MCF 10A (cell line): ENCODE measurements at regions not wholly inside any gene's neighbourhood (a gene's known extent, or its start where the extent isn't known, plus 50 kb on each side); places are given as distances from the start of the nearest gene placed in this dataset.

Experiments used
- BruUV-seq: library from RNA; stranded (reverse); fragments of 400-500 nt; replicated peaks from 2 replicates; lab custom pipeline; 2021; lab: Mats Ljungman, UMichigan
- CTCF ChIA-PET: fragments of 300-600 bp; sonication (Branson Sonifier 250); formaldehyde crosslinking; extraction: SDS; loops from one replicate; lab custom pipeline; 2021; ENCODE audit warnings: antibody characterized with exemption, inconsistent platforms; lab: Yijun Ruan, JAX
- POLR2A ChIA-PET: fragments of 300-600, 350-650 bp; sonication (Branson Sonifier 250); formaldehyde crosslinking; extraction: SDS; loops from one replicate; lab custom pipeline; 2020; ENCODE audit warnings: antibody characterized with exemption, inconsistent platforms; lab: Yijun Ruan, JAX
- DNase-seq: peaks from one replicate; pipeline ENCODE4 v3.0.0-alpha.2; 2018; ENCODE audit not compliant: unreplicated experiment
- H3K27ac Mint-ChIP-seq: one replicate; pipeline ENCODE4 v1.8.0; 2022; ENCODE audit warnings: mild to moderate bottlenecking, low read depth, mixed read lengths; ENCODE audit not compliant: unreplicated experiment
- H3K27me3 Mint-ChIP-seq: one replicate; pipeline ENCODE4 v1.8.0; 2022; ENCODE audit warnings: mixed read lengths; ENCODE audit not compliant: insufficient read depth, unreplicated experiment
- H3K36me3 Mint-ChIP-seq: one replicate; pipeline ENCODE4 v1.8.0; 2022; ENCODE audit warnings: mild to moderate bottlenecking, moderate library complexity, mixed read lengths; ENCODE audit not compliant: insufficient read depth, unreplicated experiment
- H3K4me1 Mint-ChIP-seq: one replicate; pipeline ENCODE4 v1.8.0; 2022; ENCODE audit warnings: mixed read lengths; ENCODE audit not compliant: insufficient read depth, unreplicated experiment
- H3K4me3 Mint-ChIP-seq: one replicate; pipeline ENCODE4 v1.8.0; 2022; ENCODE audit warnings: mild to moderate bottlenecking, moderate library complexity, mixed read lengths; ENCODE audit not compliant: unreplicated experiment
- H3K9me3 Mint-ChIP-seq: one replicate; pipeline ENCODE4 v1.8.0; 2022; ENCODE audit warnings: mixed read lengths; ENCODE audit not compliant: unreplicated experiment
- intact Hi-C: fragments of 100-400 bp; cut with micrococcal nuclease; formaldehyde crosslinking; loops from 2 replicates; pipeline ENCODE4 v1.14.1; 2022
- TF ChIP-seq, protein P1 (sequence below): fragments of 200-600 bp; IDR thresholded peaks from one replicate; pipeline ENCODE4 v1.8.0; 2022; ENCODE audit warnings: antibody characterized with exemption, mild to moderate bottlenecking; ENCODE audit not compliant: unreplicated experiment

DNA sequence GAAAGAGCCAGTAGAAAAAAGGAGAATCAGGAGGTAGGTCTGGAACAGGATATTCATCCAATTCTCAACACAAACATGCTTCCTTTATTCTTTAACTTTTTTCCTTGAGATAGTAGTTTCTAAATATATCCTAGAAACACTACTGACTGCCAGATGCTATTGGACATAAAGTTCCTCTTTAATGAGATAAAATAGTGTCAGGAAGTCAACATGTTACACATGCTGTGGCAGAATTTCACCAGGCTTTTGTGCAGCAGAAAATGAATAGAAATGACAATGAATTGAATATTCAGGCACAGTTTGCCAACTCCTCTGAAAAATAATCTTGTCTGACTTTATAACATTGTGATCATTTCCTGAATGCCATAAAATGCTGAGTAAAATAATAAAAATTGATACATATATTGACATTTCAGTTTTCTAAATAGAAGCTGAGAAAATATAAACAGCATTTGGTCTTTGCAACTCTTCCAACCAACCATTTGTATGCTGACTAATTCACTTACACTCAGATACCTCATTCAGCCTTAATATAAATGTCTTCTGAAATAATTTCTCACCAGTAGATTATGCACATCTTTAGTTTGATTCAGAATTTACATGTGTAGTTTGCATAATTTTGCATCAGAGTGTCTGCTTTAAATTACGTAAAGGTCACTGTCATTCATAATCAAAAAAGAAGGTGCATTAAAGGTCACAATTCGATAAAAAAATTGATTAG, 486.1 kb upstream of the ADGRL2 start:
- ChIA-PET CTCF (no interaction called here), POLR2A (no interaction called here)
- Mint-ChIP-seq H3K27ac (no peak overlapping the region), H3K4me3 (no peak overlapping the region), H3K36me3 (no peaks in the 10 kb centered on the region), H3K27me3 (no peaks in the 10 kb centered on the region), H3K9me3 (no peaks in the 10 kb centered on the region), H3K4me1 (no peaks in the 10 kb centered on the region)
- intact Hi-C loops: no loop called here
- BruUV-seq: no TSS peak
- DNase-seq: no peak
- TF ChIP-seq, protein P1, sequence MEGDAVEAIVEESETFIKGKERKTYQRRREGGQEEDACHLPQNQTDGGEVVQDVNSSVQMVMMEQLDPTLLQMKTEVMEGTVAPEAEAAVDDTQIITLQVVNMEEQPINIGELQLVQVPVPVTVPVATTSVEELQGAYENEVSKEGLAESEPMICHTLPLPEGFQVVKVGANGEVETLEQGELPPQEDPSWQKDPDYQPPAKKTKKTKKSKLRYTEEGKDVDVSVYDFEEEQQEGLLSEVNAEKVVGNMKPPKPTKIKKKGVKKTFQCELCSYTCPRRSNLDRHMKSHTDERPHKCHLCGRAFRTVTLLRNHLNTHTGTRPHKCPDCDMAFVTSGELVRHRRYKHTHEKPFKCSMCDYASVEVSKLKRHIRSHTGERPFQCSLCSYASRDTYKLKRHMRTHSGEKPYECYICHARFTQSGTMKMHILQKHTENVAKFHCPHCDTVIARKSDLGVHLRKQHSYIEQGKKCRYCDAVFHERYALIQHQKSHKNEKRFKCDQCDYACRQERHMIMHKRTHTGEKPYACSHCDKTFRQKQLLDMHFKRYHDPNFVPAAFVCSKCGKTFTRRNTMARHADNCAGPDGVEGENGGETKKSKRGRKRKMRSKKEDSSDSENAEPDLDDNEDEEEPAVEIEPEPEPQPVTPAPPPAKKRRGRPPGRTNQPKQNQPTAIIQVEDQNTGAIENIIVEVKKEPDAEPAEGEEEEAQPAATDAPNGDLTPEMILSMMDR: no peak

- H3K4me1 Mint-ChIP-seq: no peaks in the 10 kb centered on the region
- no peak overlapping the region for H3K4me3 Mint-ChIP-seq
- no peaks in the 10 kb centered on the region for H3K9me3 Mint-ChIP-seq
- TF ChIP-seq, protein P1: no peak
- no peak overlapping the region for H3K27ac Mint-ChIP-seq
- no peaks in the 10 kb centered on the region for H3K27me3 Mint-ChIP-seq
- ChIA-PET POLR2A (no interaction called here), CTCF (no interaction called here)
- no peak for DNase-seq
- H3K36me3 Mint-ChIP-seq: no peaks in the 10 kb centered on the region
- no TSS peak for BruUV-seq
- intact Hi-C loops: no loop called here
These were observed 487.4 kb upstream of the ADGRL2 start for GRCh38 chr1:81313289-81313688.

- Mint-ChIP-seq H3K36me3 (no peaks in the 10 kb centered on the region), H3K27me3 (no peaks in the 10 kb centered on the region), H3K27ac (no peak overlapping the region), H3K9me3 (no peaks in the 10 kb centered on the region), H3K4me1 (no peaks in the 10 kb centered on the region), H3K4me3 (no peak overlapping the region)
- TF ChIP-seq, protein P1: no peak
- CTCF ChIA-PET: interaction anchor here (0.6 kb wide), 1 partner anchor 604 kb away, joined by 3 read pairs; no protein-coding TSS in a partner anchor
- DNase-seq: no peak
- BruUV-seq: no TSS peak
- intact Hi-C loops: no loop called here
- POLR2A ChIA-PET: interaction anchor here (0.5 to 0.6 kb wide), 2 partner anchors 200 to 488 kb away, joined by 3 read pairs; no protein-coding TSS in a partner anchor
These were observed 488.4 kb upstream of the ADGRL2 start for GRCh38 chr1:81312272-81312754.

DNA sequence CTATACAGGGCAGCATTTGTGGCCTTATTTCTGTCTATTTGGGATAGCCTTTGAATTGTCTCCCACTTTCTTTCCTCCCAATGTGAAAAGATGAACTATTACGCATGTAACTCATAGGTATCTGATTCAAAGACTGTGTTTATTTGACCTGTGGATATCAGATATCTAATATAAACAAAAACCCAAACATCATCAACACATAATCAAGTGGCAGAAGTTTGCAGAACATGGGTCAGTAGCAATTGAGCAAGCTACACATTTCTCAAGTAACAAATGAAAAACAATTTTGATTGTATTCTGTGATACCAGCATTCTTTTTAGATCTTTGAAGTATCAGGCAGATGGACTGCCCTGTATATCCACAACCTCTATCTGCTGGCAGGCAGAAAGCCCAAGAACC, 490.5 kb upstream of the ADGRL2 start:
- POLR2A ChIA-PET: no interaction called here
- CTCF ChIA-PET: no interaction called here
- Mint-ChIP-seq H3K4me1 (no peaks in the 10 kb centered on the region), H3K27ac (no peak overlapping the region), H3K9me3 (no peaks in the 10 kb centered on the region), H3K36me3 (no peaks in the 10 kb centered on the region), H3K27me3 (no peaks in the 10 kb centered on the region), H3K4me3 (no peak overlapping the region)
- intact Hi-C loops: no loop called here
- TF ChIP-seq, protein P1: no peak
- BruUV-seq: no TSS peak
- DNase-seq: no peak
